ENCODE measurements at regions not wholly inside any gene's neighbourhood (a gene's known extent, or its start where the extent isn't known, plus 50 kb on each side); places are given as distances from the start of the nearest gene placed in this dataset.
"Not testable (repeated sequence)": the region's sequence is repeated elsewhere in the genome, so short reads cannot be mapped to it uniquely, and the experiment has no call there.

DNA sequence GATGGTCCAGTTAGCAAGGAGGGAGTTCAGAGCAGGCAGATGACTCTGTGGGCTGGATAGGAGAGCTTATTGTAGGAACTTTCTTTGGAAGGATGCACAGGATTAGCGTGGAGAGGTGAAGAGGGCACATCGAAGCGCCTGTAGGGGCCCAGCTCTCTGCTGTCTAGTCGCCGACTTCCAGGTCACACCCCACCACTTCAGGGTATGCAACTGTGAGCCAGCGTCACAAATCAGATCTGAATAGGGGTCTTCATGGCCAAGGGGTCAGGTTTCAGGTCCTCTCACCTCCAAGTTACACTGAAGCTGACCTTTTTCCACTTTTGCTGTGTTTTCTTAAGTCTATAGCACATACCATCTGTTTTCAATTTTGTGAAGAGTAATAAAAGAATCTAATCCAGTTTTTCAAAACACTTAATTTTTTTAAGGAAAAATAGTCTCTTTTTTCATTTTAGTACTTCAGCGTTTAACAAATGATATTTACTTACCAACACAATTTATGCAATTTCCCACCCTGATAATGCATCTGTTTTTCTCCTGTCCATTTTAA, 364.2 kb upstream of the CLINT1 start:
- Mint-ChIP-seq H3K27ac (no peak overlapping the region), H3K27me3 (peaks cover 16% of the 10 kb centered on the region), H3K4me3 (no peak overlapping the region), H3K4me1 (ENCODE audit: low read depth) (peaks cover 31% of the 10 kb centered on the region), H3K36me3 (ENCODE audit: low read depth) (no peaks in the 10 kb centered on the region), H3K9me3 (peaks cover 6% of the 10 kb centered on the region)
- intact Hi-C loops (cut with micrococcal nuclease), result no loop called here

DNA sequence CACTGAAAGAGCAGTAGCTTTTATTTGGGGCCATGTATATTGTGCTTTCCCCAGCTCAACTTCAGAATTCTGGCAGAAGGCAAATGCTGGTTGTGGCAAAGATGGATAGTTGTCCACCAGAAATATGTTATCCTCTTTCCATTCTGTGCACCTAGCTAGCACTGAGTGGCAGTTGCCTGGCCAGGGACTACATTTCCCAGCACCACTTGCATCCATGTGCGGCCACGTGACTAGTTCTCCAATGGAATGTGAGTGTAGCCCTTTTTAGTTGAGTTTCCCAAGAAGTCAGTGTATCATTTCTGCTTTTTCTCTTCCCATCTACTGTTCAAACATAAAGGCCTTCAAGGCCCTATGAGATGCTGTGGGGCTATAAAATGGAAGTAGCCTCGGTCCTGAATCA, 354.0 kb upstream of the CLINT1 start:
- no peak overlapping the region for H3K27ac Mint-ChIP-seq
- H3K4me1 Mint-ChIP-seq (ENCODE audit: low read depth), result peaks cover 8% of the 10 kb centered on the region
- H3K36me3 Mint-ChIP-seq (ENCODE audit: low read depth), result no peaks in the 10 kb centered on the region
- H3K27me3 Mint-ChIP-seq, result no peaks in the 10 kb centered on the region
- intact Hi-C loops (cut with micrococcal nuclease), result no loop called here
- no peak overlapping the region for H3K4me3 Mint-ChIP-seq
- peaks cover 7% of the 10 kb centered on the region for H3K9me3 Mint-ChIP-seq

DNA sequence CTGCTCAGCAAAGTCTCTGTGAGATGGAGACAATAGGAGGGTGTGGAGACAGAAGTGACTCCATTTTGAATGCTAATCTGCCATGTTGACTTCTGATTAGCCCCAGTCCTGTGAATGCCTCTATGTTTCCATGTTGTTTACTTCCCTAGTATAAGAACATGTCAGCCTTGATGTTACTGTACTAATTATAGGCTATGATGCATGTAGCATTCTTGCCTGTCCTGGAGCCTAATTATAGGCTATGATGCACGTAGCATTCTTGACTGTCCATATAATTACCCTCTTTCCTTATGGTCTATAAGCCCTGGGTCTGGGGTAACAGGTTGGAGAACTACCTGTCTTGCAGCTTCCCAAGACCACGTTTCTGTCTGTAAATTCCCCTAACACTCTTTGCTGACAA, 353.3 kb upstream of the CLINT1 start:
- Mint-ChIP-seq H3K4me1 (ENCODE audit: low read depth) (peaks cover 8% of the 10 kb centered on the region), H3K4me3 (no peak overlapping the region), H3K27ac (no peak overlapping the region), H3K36me3 (ENCODE audit: low read depth) (no peaks in the 10 kb centered on the region), H3K9me3 (peaks cover under 1% of the 10 kb centered on the region), H3K27me3 (no peaks in the 10 kb centered on the region)
- intact Hi-C loops (cut with micrococcal nuclease), result no loop called here

GRCh38 chr5:158209219-158209908, 350.4 kb upstream of the CLINT1 start:
- H3K4me1 Mint-ChIP-seq (ENCODE audit: low read depth), result peaks cover 8% of the 10 kb centered on the region
- H3K27ac Mint-ChIP-seq, result no peak overlapping the region
- H3K9me3 Mint-ChIP-seq, result no peaks in the 10 kb centered on the region
- intact Hi-C loops (cut with micrococcal nuclease), result no loop called here
- H3K4me3 Mint-ChIP-seq, result no peak overlapping the region
- no peaks in the 10 kb centered on the region for H3K36me3 Mint-ChIP-seq (ENCODE audit: low read depth)
- H3K27me3 Mint-ChIP-seq, result no peaks in the 10 kb centered on the region

DNA sequence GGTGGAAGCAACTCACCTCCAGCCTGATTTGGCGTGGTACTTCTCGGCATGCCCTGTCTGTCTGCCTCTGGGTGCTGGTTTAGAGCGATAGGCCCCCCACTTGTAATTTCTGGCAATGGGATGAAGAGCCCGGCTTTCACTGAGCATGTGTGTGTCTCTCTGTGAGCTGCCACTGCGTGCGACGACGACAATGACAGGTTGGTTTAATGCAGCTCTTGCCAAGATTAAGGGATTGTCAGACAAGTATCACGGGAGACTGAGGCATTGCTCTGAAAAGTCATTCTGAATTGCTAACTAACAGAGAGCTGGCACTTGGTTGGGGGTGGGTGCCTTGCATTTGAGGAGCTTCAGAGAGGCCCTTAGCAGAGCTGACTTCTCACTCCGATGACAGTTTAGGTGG, 348.8 kb upstream of the CLINT1 start:
- H3K4me3 Mint-ChIP-seq, result no peak overlapping the region
- H3K36me3 Mint-ChIP-seq (ENCODE audit: low read depth), result no peaks in the 10 kb centered on the region
- H3K27ac Mint-ChIP-seq, result no peak overlapping the region
- H3K9me3 Mint-ChIP-seq, result no peaks in the 10 kb centered on the region
- peaks cover 2% of the 10 kb centered on the region for H3K27me3 Mint-ChIP-seq
- H3K4me1 Mint-ChIP-seq (ENCODE audit: low read depth), result peaks cover 8% of the 10 kb centered on the region
- intact Hi-C loops (cut with micrococcal nuclease), result no loop called here

GRCh38 chr5:158205992-158206391, 347.0 kb upstream of the CLINT1 start:
- no peak overlapping the region for H3K4me3 Mint-ChIP-seq
- intact Hi-C loops (cut with micrococcal nuclease), result no loop called here
- H3K9me3 Mint-ChIP-seq, result no peaks in the 10 kb centered on the region
- peaks cover 2% of the 10 kb centered on the region for H3K27me3 Mint-ChIP-seq
- no peaks in the 10 kb centered on the region for H3K36me3 Mint-ChIP-seq (ENCODE audit: low read depth)
- H3K27ac Mint-ChIP-seq, result no peak overlapping the region
- peaks cover 8% of the 10 kb centered on the region for H3K4me1 Mint-ChIP-seq (ENCODE audit: low read depth)

- H3K27me3 Mint-ChIP-seq, result peaks cover 2% of the 10 kb centered on the region
- no peaks in the 10 kb centered on the region for H3K9me3 Mint-ChIP-seq
- no peaks in the 10 kb centered on the region for H3K36me3 Mint-ChIP-seq (ENCODE audit: low read depth)
- H3K27ac Mint-ChIP-seq, result no peak overlapping the region
- intact Hi-C loops (cut with micrococcal nuclease), result no loop called here
- no peaks in the 10 kb centered on the region for H3K4me1 Mint-ChIP-seq (ENCODE audit: low read depth)
- no peak overlapping the region for H3K4me3 Mint-ChIP-seq
Observed at GRCh38 chr5:158203261-158203660, 344.3 kb upstream of the CLINT1 start.

DNA sequence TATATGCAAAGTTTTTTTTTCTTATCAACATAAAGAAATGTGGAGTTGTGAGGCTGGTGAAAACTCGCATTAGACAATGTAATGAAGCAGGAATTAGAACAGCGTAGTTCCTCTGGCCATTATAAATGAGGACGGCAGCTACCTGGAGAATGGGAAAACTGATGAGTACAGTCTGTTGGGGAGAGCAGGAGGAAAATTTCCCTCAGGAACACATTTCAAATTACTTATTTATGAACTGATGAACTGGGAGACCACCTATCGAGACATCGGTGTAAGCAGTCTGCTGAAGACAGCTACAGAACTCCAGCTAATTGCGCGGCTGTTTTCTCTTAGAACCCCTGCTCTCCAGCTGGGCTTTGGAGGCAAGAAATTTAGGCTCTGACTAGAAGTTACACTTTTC, 343.9 kb upstream of the CLINT1 start:
- intact Hi-C loops (cut with micrococcal nuclease), result no loop called here
- Mint-ChIP-seq H3K27ac (no peak overlapping the region), H3K27me3 (peaks cover 2% of the 10 kb centered on the region), H3K4me1 (ENCODE audit: low read depth) (no peaks in the 10 kb centered on the region), H3K4me3 (no peak overlapping the region), H3K36me3 (ENCODE audit: low read depth) (no peaks in the 10 kb centered on the region), H3K9me3 (no peaks in the 10 kb centered on the region)

DNA sequence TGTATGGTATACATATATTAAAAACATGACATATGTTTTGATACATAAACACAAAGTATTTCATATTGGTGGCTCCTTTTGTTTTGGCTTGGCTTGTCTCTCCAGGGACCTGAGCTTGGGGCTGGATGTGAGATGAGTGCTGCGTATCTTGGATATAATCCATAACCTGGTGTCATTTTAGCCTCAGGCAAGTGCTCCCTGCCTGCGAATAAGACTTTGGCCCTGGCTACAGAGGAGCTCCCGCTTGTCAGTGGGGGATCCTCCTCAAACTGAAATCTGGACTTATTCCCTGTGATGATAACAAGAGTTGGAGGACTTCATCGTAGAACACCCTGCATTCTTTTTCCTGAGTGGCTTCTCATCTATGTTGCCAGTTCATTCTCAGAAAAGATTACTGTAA, 341.7 kb upstream of the CLINT1 start:
- Mint-ChIP-seq H3K4me3 (no peak overlapping the region), H3K36me3 (ENCODE audit: low read depth) (no peaks in the 10 kb centered on the region), H3K4me1 (ENCODE audit: low read depth) (no peaks in the 10 kb centered on the region), H3K9me3 (no peaks in the 10 kb centered on the region), H3K27me3 (peaks cover 2% of the 10 kb centered on the region), H3K27ac (no peak overlapping the region)
- intact Hi-C loops (cut with micrococcal nuclease), result no loop called here

DNA sequence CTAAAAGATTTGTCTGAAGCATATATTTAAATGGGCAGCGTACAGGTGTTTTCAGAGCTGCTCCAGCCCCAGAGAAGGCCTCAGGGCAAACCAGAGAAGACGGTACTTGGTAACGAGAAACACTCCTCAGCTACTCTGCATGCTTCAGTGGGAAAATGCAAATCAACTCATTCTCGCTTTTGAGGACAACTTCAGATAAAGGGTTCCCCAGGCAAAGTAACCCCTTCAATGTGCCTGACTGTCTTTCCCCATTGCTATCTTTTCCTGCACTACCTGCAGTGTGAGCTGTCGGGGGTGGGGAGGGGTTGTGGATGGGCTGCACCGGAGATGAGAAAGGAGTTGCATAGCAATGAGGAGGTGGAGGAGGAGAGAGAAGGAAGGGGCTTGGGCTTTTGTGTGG, 339.7 kb upstream of the CLINT1 start:
- Mint-ChIP-seq H3K27ac (no peak overlapping the region), H3K4me3 (no peak overlapping the region), H3K27me3 (peaks cover 5% of the 10 kb centered on the region), H3K4me1 (ENCODE audit: low read depth) (no peaks in the 10 kb centered on the region), H3K36me3 (ENCODE audit: low read depth) (no peaks in the 10 kb centered on the region), H3K9me3 (no peaks in the 10 kb centered on the region)
- intact Hi-C loops (cut with micrococcal nuclease), result no loop called here

DNA sequence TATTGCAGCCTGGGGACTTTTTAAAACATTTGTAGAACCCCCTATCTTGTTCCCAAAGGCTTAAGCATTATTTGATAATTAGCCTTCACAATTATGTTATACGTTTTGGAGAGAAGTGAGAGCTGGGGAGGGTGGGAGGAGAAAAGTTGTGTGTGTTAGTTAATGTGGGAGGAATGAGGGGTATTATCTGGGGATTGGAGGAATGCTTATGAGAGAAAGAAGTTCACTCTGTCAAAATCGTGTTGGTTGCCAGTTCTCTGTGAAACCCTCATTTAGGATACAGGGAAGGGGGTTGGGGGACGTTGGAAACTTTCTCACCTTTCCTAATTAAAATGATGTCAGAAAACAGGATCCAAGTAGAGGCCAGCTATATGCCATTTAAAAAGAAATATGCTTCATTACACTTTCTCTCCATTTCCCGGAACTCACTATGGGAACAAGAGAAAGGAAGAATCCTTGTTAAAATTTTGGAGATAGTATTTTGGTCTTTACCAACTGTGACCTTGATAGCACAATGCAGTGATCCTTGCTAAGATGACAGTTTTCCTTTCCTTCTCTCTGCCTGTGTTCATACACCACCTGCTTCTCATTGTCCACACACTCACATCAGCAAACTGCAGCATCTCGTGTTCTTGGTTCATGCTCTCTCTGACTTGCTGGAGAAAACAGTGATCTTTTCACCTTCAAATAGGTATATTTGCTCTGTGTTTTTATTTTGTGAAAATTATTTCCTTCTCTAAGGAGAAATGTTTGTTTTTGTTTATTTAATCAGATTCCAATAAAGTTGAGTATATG, 336.7 kb upstream of the CLINT1 start:
- no peak overlapping the region for H3K4me3 Mint-ChIP-seq
- intact Hi-C loops (cut with micrococcal nuclease), result no loop called here
- peaks cover 4% of the 10 kb centered on the region for H3K27me3 Mint-ChIP-seq
- no peaks in the 10 kb centered on the region for H3K4me1 Mint-ChIP-seq (ENCODE audit: low read depth)
- H3K9me3 Mint-ChIP-seq, result no peaks in the 10 kb centered on the region
- no peak overlapping the region for H3K27ac Mint-ChIP-seq
- H3K36me3 Mint-ChIP-seq (ENCODE audit: low read depth), result no peaks in the 10 kb centered on the region

DNA sequence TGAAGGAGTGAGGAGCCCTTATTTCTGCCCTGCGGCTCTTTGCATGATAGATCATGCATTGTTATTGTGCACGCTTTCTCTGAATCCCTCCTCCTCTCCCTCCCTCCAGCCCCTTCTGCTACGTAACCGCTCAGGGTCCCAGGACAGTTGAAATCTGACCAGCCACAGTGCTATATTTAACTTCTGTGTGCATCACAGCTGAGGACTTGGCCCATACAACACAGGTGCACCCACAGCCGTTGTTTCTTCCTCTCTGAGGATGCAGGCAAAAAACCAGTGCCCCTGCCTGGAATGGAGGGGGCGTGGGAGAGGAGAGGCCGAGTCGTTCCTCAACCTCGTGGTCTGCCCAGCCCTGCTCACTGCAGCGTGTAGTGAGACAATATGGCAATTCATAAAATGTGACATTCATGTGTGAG, 335.6 kb upstream of the CLINT1 start:
- intact Hi-C loops (cut with micrococcal nuclease), result no loop called here
- Mint-ChIP-seq H3K36me3 (ENCODE audit: low read depth) (no peaks in the 10 kb centered on the region), H3K9me3 (no peaks in the 10 kb centered on the region), H3K27me3 (peaks cover 4% of the 10 kb centered on the region), H3K27ac (no peak overlapping the region), H3K4me3 (no peak overlapping the region), H3K4me1 (ENCODE audit: low read depth) (no peaks in the 10 kb centered on the region)

DNA sequence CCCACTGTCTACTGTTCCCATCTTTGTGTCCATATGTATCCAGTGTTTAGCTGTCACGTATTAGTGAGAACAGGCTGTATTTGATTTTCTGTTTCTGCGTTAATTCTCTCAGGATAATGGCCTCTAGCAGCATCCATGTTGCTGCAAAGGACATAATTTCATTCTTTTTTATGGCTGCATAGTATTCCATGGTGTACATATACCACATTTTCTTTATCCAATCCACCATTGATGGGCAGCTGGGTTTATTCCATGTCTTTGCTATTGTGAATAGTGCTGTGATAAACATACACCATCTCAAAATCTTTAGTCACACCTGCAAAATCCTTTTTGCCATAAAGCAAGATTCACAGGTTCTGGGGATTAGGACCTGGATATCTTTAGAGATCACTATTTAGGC, 334.4 kb upstream of the CLINT1 start:
- H3K4me1 Mint-ChIP-seq (ENCODE audit: low read depth); H3K4me3 Mint-ChIP-seq; intact Hi-C loops (cut with micrococcal nuclease): not testable (repeated sequence)

DNA sequence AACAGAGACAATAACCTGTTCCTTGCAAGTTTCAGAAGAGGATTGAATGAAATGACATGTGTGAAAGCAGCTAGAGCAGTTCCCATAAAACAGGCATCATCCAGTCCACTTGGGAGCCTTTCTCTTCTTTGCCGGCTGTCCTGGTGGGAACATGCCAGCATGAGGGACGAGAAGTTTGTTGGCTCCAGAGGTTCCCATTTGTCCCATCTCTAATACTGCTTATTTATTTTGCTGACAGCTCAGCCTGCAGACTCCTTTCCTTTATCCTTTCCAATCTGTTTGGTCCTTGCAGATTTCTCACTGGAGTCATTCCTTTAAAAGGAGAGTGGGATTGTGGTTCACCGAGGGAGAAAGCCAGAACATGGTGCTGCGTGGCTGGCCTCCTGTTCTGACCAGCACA, 321.5 kb upstream of the CLINT1 start:
- Mint-ChIP-seq H3K27me3 (no peaks in the 10 kb centered on the region), H3K27ac (no peak overlapping the region), H3K36me3 (ENCODE audit: low read depth) (no peaks in the 10 kb centered on the region), H3K4me3 (no peak overlapping the region), H3K4me1 (ENCODE audit: low read depth) (peaks cover 8% of the 10 kb centered on the region), H3K9me3 (peaks cover 9% of the 10 kb centered on the region)
- intact Hi-C loops (cut with micrococcal nuclease), result no loop called here

More for the DNA sequence above, 334.4 kb upstream of the CLINT1 start:
- not testable (repeated sequence) for H3K27me3 Mint-ChIP-seq; H3K9me3 Mint-ChIP-seq; H3K27ac Mint-ChIP-seq; H3K36me3 Mint-ChIP-seq (ENCODE audit: low read depth)
